WTC11 (cell line): ENCODE measurements at regions not wholly inside any gene's neighbourhood (a gene's known extent, or its start where the extent isn't known, plus 50 kb on each side); places are given as distances from the start of the nearest gene placed in this dataset.

ENCODE experiments used
- TF ChIP-seq, protein P1 (sequence below): fragments of 200-600 bp; IDR thresholded peaks from 2 replicates; pipeline ENCODE4 v1.8.0; 2022; ENCODE audit warnings: antibody characterized with exemption
- TF ChIP-seq, protein P2 (sequence below): sonication (generic); formaldehyde crosslinking; IDR thresholded peaks from 2 replicates; pipeline ENCODE4 v1.8.1; 2023; ENCODE audit warnings: mild to moderate bottlenecking, missing genetic modification reagents, moderate library complexity
- TF ChIP-seq, protein P3 (sequence below): sonication (generic); formaldehyde crosslinking; IDR thresholded peaks from 2 replicates; pipeline ENCODE4 v1.8.1; 2022; ENCODE audit warnings: low read depth, missing genetic modification reagents, borderline replicate concordance

DNA sequence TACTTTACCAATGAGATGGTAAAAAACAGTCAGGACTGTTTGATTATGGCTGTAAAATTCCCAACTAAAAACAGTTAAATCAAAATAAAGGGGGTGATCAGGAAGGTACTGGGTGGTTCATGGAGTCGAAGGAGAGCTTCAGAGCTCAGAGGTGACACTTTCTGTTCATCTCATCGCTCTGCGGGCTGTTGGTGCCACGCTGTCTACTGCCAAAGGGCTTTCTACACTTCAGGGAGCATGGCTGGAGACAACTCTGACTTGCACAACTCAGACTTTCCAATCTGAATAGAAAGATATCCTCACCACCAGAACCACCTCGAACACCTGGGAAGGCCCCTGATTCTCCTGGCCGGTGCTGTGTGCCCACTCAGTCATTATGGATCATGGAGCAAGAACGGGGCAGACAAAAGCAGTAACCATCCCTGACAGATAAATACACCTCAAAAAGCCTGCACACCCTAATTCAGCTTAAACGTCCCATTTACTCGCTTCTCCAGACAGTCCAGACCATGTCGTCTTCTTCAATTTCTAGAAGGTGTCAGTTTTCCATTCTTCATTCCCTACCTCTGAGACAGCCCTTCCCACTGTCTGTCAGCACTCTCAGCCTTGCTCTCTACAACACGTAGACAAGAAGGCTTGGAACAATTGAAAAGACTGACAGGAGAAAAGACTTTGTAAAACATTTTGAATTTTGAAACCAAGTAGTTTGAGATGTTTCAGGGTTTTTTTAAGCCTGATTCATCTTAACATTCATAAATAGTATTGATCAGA lies 348.7 kb upstream of the NFE2L3 start:
- TF ChIP-seq, protein P1, sequence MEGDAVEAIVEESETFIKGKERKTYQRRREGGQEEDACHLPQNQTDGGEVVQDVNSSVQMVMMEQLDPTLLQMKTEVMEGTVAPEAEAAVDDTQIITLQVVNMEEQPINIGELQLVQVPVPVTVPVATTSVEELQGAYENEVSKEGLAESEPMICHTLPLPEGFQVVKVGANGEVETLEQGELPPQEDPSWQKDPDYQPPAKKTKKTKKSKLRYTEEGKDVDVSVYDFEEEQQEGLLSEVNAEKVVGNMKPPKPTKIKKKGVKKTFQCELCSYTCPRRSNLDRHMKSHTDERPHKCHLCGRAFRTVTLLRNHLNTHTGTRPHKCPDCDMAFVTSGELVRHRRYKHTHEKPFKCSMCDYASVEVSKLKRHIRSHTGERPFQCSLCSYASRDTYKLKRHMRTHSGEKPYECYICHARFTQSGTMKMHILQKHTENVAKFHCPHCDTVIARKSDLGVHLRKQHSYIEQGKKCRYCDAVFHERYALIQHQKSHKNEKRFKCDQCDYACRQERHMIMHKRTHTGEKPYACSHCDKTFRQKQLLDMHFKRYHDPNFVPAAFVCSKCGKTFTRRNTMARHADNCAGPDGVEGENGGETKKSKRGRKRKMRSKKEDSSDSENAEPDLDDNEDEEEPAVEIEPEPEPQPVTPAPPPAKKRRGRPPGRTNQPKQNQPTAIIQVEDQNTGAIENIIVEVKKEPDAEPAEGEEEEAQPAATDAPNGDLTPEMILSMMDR, result no peak
- TF ChIP-seq, protein P2, sequence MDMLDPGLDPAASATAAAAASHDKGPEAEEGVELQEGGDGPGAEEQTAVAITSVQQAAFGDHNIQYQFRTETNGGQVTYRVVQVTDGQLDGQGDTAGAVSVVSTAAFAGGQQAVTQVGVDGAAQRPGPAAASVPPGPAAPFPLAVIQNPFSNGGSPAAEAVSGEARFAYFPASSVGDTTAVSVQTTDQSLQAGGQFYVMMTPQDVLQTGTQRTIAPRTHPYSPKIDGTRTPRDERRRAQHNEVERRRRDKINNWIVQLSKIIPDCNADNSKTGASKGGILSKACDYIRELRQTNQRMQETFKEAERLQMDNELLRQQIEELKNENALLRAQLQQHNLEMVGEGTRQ (CRISPR knock-in tag), result no peak
- TF ChIP-seq, protein P3, sequence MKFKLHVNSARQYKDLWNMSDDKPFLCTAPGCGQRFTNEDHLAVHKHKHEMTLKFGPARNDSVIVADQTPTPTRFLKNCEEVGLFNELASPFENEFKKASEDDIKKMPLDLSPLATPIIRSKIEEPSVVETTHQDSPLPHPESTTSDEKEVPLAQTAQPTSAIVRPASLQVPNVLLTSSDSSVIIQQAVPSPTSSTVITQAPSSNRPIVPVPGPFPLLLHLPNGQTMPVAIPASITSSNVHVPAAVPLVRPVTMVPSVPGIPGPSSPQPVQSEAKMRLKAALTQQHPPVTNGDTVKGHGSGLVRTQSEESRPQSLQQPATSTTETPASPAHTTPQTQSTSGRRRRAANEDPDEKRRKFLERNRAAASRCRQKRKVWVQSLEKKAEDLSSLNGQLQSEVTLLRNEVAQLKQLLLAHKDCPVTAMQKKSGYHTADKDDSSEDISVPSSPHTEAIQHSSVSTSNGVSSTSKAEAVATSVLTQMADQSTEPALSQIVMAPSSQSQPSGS (CRISPR knock-in tag), result no peak
